Glomerular endothelial cell (primary cell): ENCODE measurements at regions not wholly inside any gene's neighbourhood (a gene's known extent, or its start where the extent isn't known, plus 50 kb on each side); places are given as distances from the start of the nearest gene placed in this dataset.
"Not testable (repeated sequence)": the region's sequence is repeated elsewhere in the genome, so short reads cannot be mapped to it uniquely, and the experiment has no call there.

ENCODE experiments used
- DNase-seq: peaks from one replicate; pipeline ENCODE4 v3.0.0-alpha.2; 2011; ENCODE audit warnings: low read depth, low spot score; ENCODE audit errors: extremely low read depth

DNA sequence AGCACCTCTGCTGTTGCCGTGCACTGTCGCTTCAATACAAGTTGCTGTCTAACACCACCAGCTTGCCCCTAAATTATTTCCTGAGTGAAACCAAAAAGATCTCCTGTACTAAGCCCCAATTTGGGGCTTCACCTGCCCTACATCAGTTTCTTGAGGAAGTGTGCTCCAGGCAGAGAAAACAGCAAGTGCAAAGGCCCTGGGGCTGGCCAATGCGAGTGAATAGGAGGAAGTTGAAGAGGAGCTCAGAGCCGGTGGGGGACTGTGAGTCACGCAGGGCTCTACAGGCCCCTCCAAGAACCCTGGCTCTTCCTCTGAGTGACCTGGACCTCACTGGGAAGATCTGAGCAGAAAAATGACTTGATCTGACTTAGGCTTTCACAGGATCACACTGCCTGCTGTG lies 117.2 kb downstream of the IPO8 start:
- DNase-seq: no peak

DNA sequence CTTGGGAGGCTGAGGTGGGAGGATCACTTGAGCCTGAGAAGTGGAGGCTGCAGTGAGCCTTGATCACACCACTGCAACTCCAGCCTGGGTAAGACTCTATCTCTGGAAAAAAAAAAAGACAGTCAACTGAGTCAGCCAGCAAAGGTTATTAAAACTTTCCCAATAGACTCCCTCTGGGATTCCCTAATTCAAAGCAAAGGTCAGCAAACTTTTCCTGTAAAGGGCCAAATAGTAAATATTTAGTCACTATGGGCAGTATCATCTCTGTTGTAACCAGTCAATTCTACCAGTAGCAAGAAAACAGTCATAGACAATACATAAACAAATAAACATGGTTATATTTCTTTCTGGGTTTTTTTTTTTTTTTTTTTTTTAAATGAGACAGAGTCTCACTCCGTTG lies 122.5 kb downstream of the IPO8 start:
- DNase-seq: no peak

- DNase-seq: no peak
Measured at GRCh38 chr12:30570211-30570890, 125.3 kb downstream of the IPO8 start.

- DNase-seq: no peak
Measured at GRCh38 chr12:30569426-30569825, 126.2 kb downstream of the IPO8 start.

DNA sequence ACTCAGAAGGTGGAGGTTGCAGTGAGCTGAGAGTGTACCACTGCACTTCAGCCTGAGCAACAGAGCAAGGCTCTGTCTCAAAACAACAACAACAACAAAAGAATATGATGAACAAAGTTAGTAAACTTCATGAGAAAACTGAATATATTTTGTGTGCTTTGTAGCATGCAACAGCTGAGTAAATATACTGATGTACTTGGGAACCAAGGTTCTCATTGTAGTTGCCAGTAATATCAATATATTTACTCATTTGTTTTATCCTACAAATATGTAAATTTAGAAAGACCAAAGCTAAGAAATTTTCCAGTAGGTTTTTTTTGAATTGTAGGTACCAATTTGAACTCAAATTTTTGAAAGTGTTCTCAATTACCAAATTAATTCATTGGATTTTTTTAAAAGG lies 127.2 kb downstream of the IPO8 start:
- DNase-seq: no peak

- no peak for DNase-seq
Measured at GRCh38 chr12:30567082-30567481, 128.6 kb downstream of the IPO8 start.

GRCh38 chr12:30564394-30564793 lies 131.3 kb downstream of the IPO8 start:
- DNase-seq: no peak

DNA sequence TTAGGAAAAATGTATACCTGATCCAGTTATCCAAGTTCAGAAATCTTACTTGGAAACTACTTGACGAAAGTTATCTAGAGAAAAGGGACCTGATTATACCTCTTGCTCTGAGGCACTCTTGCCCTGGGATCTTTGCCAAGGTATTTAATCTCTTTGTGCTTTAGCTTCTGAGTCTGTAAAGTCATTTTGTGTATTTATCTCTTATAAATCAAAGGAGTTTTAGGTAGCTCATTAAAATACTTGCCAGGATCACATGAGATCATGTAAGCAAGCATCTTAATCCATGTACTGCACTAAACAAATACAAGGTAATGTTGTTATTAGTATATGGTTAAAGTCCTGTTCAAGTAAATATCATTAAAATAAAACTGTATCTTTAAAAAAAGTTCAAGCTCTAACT lies 147.5 kb downstream of the IPO8 start:
- DNase-seq: no peak

DNA sequence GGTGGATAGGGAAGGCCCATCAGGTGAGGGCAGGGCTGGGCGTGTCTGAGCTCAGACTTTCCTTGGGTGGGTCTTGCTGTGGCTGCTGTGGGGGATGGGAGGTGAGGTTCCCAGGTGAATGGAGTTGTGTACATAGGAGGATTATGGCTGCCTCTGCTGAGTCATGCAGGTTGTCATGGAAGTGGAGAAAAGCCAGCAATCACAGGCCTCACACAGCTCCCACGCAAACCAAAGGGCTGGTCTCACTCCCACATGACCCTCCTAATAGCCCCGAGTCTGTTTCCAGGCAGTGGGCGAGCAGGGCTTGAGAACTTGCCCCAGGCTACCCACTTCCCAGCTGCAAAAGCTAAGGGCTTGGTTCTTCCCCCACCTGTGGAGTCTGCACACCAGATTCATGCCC lies 149.5 kb downstream of the IPO8 start:
- no peak for DNase-seq

- DNase-seq: not testable (repeated sequence)
Measured at GRCh38 chr12:30544704-30545103, 151.0 kb downstream of the IPO8 start.

DNA sequence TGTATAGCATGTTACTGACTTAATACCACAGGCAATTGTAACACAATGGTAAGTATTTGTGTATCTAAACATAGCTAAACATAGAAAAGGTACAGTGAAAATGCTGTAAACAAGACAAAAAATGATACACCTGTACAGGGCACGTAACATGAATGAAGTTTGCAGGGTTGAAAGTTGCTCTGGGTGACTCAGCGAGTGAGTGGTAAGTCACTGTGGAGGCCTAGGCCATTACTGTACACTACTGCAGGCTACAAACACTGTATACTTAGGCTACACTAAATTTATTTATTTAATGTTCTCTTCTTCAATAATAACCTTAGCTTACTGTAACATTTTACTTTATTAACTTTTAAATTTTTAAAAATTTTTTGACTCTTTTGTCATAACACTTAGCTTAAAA lies 158.4 kb downstream of the IPO8 start:
- no peak for DNase-seq

- no peak for DNase-seq
Measured at GRCh38 chr12:30533558-30534265, 162.0 kb downstream of the IPO8 start.

DNA sequence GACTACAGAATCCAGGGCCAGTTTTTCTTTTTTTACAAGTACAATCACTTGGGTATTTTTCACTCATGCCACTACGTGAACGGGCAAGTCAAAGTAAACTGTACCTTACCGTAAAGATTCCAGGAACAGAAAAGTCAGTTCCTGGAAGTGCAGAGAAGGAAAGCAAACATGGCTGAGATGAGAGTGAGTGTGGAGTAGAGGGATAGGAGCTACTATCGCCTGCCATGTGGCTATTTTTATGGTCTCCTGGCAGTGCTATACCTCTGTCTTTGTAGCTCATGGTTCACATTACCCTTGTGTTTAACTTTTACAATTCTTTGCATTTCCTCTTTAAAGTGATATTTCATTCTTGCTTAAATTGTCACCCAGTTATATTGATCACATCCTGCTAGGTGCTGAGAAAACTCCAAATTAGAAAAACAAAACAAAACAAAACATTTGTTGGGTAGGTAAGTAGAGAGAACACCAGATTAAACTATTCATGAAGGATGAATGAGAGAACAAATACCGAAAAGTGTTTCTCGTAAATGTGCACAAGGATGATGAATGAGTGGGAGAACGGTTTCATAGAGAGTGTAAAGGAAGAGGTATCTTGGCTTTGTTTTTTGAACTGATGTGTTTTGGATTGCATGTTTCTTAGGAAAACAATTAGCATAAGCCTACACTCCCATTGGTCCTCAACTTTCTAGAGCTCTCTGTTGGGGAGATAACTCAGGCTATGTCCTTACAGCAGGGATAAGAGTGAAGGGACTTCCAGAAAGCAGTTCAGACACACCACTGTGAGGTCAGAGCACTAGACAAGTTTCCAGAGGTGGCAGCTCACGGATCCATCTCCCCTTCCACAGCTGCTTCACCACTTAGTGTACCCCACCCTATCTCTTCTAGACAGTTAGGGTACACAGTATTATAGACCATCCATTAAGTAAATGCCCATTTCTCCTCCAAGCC lies 163.7 kb downstream of the IPO8 start:
- DNase-seq: no peak

GRCh38 chr12:30529489-30530269 lies 166.0 kb downstream of the IPO8 start:
- DNase-seq: no peak

GRCh38 chr12:30525171-30525570 lies 170.5 kb downstream of the IPO8 start:
- no peak for DNase-seq

DNA sequence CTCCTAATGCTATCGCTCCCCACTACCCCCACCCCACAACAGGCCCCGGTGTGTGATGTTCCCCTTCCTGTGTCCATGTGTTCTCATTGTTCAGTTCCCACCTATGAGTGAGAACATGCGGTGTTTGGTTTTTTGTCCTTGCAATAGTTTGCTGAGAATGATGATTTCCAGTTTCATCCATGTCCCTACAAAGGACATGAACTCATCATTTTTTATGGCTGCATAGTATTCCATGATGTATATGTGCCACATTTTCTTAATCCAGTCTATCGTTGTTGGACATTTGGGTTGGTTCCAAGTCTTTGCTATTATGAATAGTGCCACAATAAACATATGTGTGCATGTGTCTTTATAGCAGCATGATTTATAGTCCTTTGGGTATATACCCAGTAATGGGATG lies 175.4 kb downstream of the IPO8 start:
- not testable (repeated sequence) for DNase-seq

DNA sequence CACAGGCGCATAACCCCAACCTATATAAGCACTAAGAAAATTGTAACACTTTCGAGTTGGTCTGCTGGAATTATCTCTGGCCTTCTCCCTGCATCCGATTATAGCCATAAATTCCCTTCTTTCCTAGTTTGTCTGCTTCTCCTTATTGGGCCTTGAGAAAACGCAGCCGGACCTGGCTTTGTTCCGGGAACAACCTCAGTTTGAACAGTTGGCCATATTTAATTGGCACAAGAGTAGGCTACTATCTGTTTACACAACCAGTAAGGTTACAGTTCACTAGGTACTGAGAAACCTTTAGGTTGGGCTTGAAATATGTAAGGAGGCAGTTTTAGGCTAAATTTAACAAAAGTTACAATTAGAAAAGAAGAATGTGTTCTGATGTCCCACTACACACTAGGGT lies 176.1 kb downstream of the IPO8 start:
- no peak for DNase-seq

GRCh38 chr12:30517320-30517719 lies 178.3 kb downstream of the IPO8 start:
- DNase-seq: no peak

- DNase-seq: no peak
Measured at GRCh38 chr12:30515351-30515750, 180.3 kb downstream of the IPO8 start.

- no peak for DNase-seq
Measured at GRCh38 chr12:30514666-30515065, 181.0 kb downstream of the IPO8 start.
